Liver (tissue), 8 donors: ENCODE measurements at regions not wholly inside any gene's neighbourhood (a gene's known extent, or its start where the extent isn't known, plus 50 kb on each side); places are given as distances from the start of the nearest gene placed in this dataset.

Experiments used
- DNase-seq: peaks from one replicate; pipeline ENCODE4 v3.0.0-alpha.2; 2017; ENCODE audit warnings: low spot score
- H3K27ac ChIP-seq, 2 donors: one replicate each; pipeline ENCODE4 v1.7.0; 2013; ENCODE audit warnings: inconsistent platforms in 2 of 2, low read length in 2 of 2, control low read depth in 1 of 2, low read depth in 1 of 2, mild to moderate bottlenecking in 1 of 2
- H3K27me3 ChIP-seq, 4 donors: one replicate each; pipeline versions ENCODE4 v1.6.1 to v1.7.0; 2013; ENCODE audit warnings: low read length in 3 of 4, inconsistent platforms in 1 of 4, mild to moderate bottlenecking in 1 of 4, moderate library complexity in 1 of 4; ENCODE audit not compliant: control insufficient read depth in 4 of 4, insufficient read depth in 4 of 4
- H3K36me3 ChIP-seq, 4 donors: one replicate each; pipeline versions ENCODE4 v1.6.1 to v1.7.0; 2013; ENCODE audit warnings: low read length in 3 of 4, mild to moderate bottlenecking in 3 of 4, low read depth in 1 of 4, moderate library complexity in 1 of 4; ENCODE audit not compliant: control insufficient read depth in 4 of 4, insufficient read depth in 3 of 4
- H3K4me1 ChIP-seq, 4 donors: one replicate each; pipeline versions ENCODE4 v1.6.1 to v1.7.0; 2013; ENCODE audit warnings: low read length in 3 of 4, mild to moderate bottlenecking in 3 of 4, moderate library complexity in 1 of 4; ENCODE audit not compliant: control insufficient read depth in 4 of 4, insufficient read depth in 4 of 4
- H3K4me3 ChIP-seq, 3 donors: one replicate each; pipeline versions ENCODE4 v1.6.1 to v1.7.0; 2013; ENCODE audit warnings: low read length in 3 of 3, control low read depth in 1 of 3, low read depth in 1 of 3, mild to moderate bottlenecking in 1 of 3
- H3K9ac ChIP-seq, 2 donors: one replicate each; pipeline ENCODE4 v1.7.0; 2013; ENCODE audit warnings: low read length in 2 of 2, mild to moderate bottlenecking in 2 of 2, moderate library complexity in 2 of 2, control low read depth in 1 of 2, low read depth in 1 of 2
- H3K9me3 ChIP-seq, 4 donors: one replicate each; pipeline versions ENCODE4 v1.6.1 to v1.7.0; 2013; ENCODE audit warnings: low read length in 3 of 4; ENCODE audit not compliant: control insufficient read depth in 4 of 4
- ATF3 ChIP-seq: IDR thresholded peaks from 2 replicates; pipeline ENCODE4 v1.6.1; 2016; ENCODE audit warnings: antibody characterized with exemption
- CTCF ChIP-seq: fragments of 150-350 bp; IDR thresholded peaks from 2 replicates; pipeline ENCODE4 v1.5.1; 2017; ENCODE audit warnings: improper control_type of control experiment, low read depth, low read length; ENCODE audit not compliant: missing input control
- EGR1 ChIP-seq, 2 donors: IDR thresholded peaks; 2 replicates each; pipeline ENCODE4 v1.6.1; 2016 to 2018; ENCODE audit warnings: antibody characterized with exemption in 2 of 2, low read depth in 2 of 2
- FOXA1 ChIP-seq: IDR thresholded peaks from 2 replicates; pipeline ENCODE4 v1.6.1; 2016; ENCODE audit warnings: antibody characterized with exemption
- FOXA2 ChIP-seq: IDR thresholded peaks from 2 replicates; pipeline ENCODE4 v1.6.1; 2016; ENCODE audit warnings: antibody characterized with exemption
- HNF4G ChIP-seq: IDR thresholded peaks from 2 replicates; pipeline ENCODE4 v1.6.1; 2016; ENCODE audit warnings: antibody characterized with exemption
- JUND ChIP-seq, 2 donors: IDR thresholded peaks; 2 replicates each; pipeline ENCODE4 v1.6.1; 2016; ENCODE audit warnings: antibody characterized with exemption in 2 of 2
- MAX ChIP-seq: IDR thresholded peaks from 2 replicates; pipeline ENCODE4 v1.6.1; 2016; ENCODE audit warnings: antibody characterized with exemption
- NR2F2 ChIP-seq: IDR thresholded peaks from 2 replicates; pipeline ENCODE4 v1.6.1; 2016; ENCODE audit warnings: antibody characterized with exemption
- RAD21 ChIP-seq, 2 donors: IDR thresholded peaks; 2 replicates each; pipeline ENCODE4 v1.6.1; 2016; ENCODE audit warnings: antibody characterized with exemption in 2 of 2, mild to moderate bottlenecking in 2 of 2
- REST ChIP-seq: IDR thresholded peaks from 2 replicates; pipeline ENCODE4 v1.6.1; 2016; ENCODE audit warnings: antibody characterized with exemption, mild to moderate bottlenecking
- RXRA ChIP-seq, 2 donors: IDR thresholded peaks; 2 replicates each; pipeline ENCODE4 v1.6.1; 2017 to 2018; ENCODE audit warnings: antibody characterized with exemption in 2 of 2, mild to moderate bottlenecking in 1 of 2
- SP1 ChIP-seq: IDR thresholded peaks from 2 replicates; pipeline ENCODE4 v1.6.1; 2018; ENCODE audit warnings: antibody characterized with exemption, mild to moderate bottlenecking
- TAF1 ChIP-seq: conservative IDR thresholded peaks from 2 replicates; pipeline ENCODE4 v1.6.1; 2016; ENCODE audit warnings: antibody characterized with exemption, mild to moderate bottlenecking
- YY1 ChIP-seq: IDR thresholded peaks from 2 replicates; pipeline ENCODE4 v1.6.1; 2016; ENCODE audit warnings: antibody characterized with exemption, mild to moderate bottlenecking
- WGBS: extraction: QIAGEN DNeasy Blood & Tissue Kit; methylation state at CpG from one replicate; pipeline ENCODE4 v1.1.7; 2013; 5-methylcytosine and 5-hydroxymethylcytosine counted together
- donor health status: healthy.
- donor health status: healthy.
- donor health status: healthy.
- donor health status: healthy.
- donor health status: healthy.

GRCh38 chr12:114206525-114206924, 199.4 kb downstream of the TBX5 start:
- H3K9me3 ChIP-seq: no peaks in the 10 kb centered on the region

DNA sequence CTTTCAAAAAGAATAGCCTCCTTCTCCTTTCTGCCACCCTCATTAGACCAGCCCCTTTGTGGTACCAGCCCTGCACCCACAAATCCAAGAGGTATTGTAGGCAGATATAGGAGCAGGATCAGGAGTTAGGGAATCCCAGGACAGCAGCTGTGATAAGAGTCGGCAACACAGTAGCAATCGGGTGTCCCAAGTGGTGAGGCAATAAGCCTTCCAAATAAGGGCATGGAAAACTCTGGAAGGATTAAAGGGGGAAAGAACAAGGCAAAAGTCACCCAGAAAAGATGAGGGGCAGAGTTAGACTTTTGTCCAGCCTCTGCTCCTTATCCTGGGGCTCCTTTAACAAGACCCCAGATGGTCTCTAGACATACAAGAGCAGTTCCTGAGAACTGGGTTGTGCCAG, 204.2 kb downstream of the TBX5 start:
- 48% methylated on average over 2 of the region's 2 CpGs for WGBS

More at GRCh38 chr12:114206525-114206924, 199.4 kb downstream of the TBX5 start:
- no peaks in the 10 kb centered on the region for H3K27me3 ChIP-seq
- no peak overlapping the region for H3K9ac ChIP-seq
- H3K4me1 ChIP-seq: no peaks in the 10 kb centered on the region
- TF ChIP-seq JUND (IDR thresholded peaks at IDR 0.05) (no peak), SP1 (no peak), FOXA2 (no peak), EGR1 (IDR thresholded peaks at IDR 0.05; ENCODE audit: low read depth in 2 of 2) (no peak)
- no peak for DNase-seq
- H3K4me3 ChIP-seq: no peak overlapping the region
- H3K36me3 ChIP-seq: no peaks in the 10 kb centered on the region
- H3K27ac ChIP-seq: no peak overlapping the region

GRCh38 chr12:114194956-114195355, 211.0 kb downstream of the TBX5 start:
- Histone ChIP-seq H3K27me3 (no peaks in the 10 kb centered on the region), H3K4me3 (no peak overlapping the region), H3K27ac (no peak overlapping the region), H3K9me3 (peaks cover 0 to 2% (median 0%) of the 10 kb centered on the region in 4 donors), H3K36me3 (no peaks in the 10 kb centered on the region), H3K4me1 (no peaks in the 10 kb centered on the region), H3K9ac (no peak overlapping the region)
- TF ChIP-seq EGR1 (IDR thresholded peaks at IDR 0.05; ENCODE audit: low read depth in 2 of 2): no peak
- TF ChIP-seq FOXA2: no peak
- TF ChIP-seq ATF3: no peak
- no peak for TF ChIP-seq SP1
- 32% methylated on average over 3 of the region's 3 CpGs for WGBS
- DNase-seq: no peak

More for the DNA sequence above, 204.2 kb downstream of the TBX5 start:
- DNase-seq: no peak
- H3K4me3 ChIP-seq: no peak overlapping the region
- H3K9me3 ChIP-seq: no peaks in the 10 kb centered on the region
- H3K9ac ChIP-seq: no peak overlapping the region
- no peak overlapping the region for H3K27ac ChIP-seq
- H3K4me1 ChIP-seq: no peaks in the 10 kb centered on the region
- TF ChIP-seq YY1 (no peak), SP1 (no peak), REST (no peak), RXRA (IDR thresholded peaks at IDR 0.05) (no peak), JUND (IDR thresholded peaks at IDR 0.05) (no peak)
- H3K36me3 ChIP-seq: no peaks in the 10 kb centered on the region
- no peaks in the 10 kb centered on the region for H3K27me3 ChIP-seq

- 42% methylated on average over 5 of the region's 5 CpGs for WGBS
- Histone ChIP-seq H3K36me3 (no peaks in the 10 kb centered on the region), H3K9ac (no peak overlapping the region), H3K4me3 (no peak overlapping the region), H3K9me3 (peaks cover 0 to 4% (median 0%) of the 10 kb centered on the region in 4 donors), H3K4me1 (no peaks in the 10 kb centered on the region), H3K27ac (no peak overlapping the region), H3K27me3 (peaks cover 0 to 2% (median 0%) of the 10 kb centered on the region in 4 donors)
- DNase-seq: no peak
- TF ChIP-seq SP1 (no peak), RAD21 (IDR thresholded peaks at IDR 0.05) (no peak), TAF1 (no peak), FOXA2 (no peak), FOXA1 (no peak), EGR1 (IDR thresholded peaks at IDR 0.05; ENCODE audit: low read depth in 2 of 2) (no peak), HNF4G (no peak), MAX (no peak), REST (no peak), NR2F2 (no peak), CTCF (no peak), RXRA (IDR thresholded peaks at IDR 0.05) (no peak)
Measured at GRCh38 chr12:114194066-114194465, 211.9 kb downstream of the TBX5 start.
